Neural progenitor cell (in vitro differentiated cells): ENCODE measurements at regions not wholly inside any gene's neighbourhood (a gene's known extent, or its start where the extent isn't known, plus 50 kb on each side); places are given as distances from the start of the nearest gene placed in this dataset.

Experiments used
- EZH2 ChIP-seq: fragments of 200-600 bp; sonication (generic); IDR thresholded peaks from 2 replicates; pipeline ENCODE4 v1.6.1; 2017; ENCODE audit warnings: antibody characterized with exemption, mild to moderate bottlenecking, moderate library complexity
- EZH2phosphoT487 ChIP-seq: fragments of 200-600 bp; sonication (generic); IDR thresholded peaks from 2 replicates; pipeline ENCODE4 v1.6.1; 2017; ENCODE audit warnings: antibody characterized with exemption
- TF ChIP-seq, protein P1 (sequence below): fragments of 200-600 bp; sonication (generic); IDR thresholded peaks from 2 replicates; pipeline ENCODE4 v1.5.1; 2017; ENCODE audit warnings: antibody characterized with exemption, mild to moderate bottlenecking

DNA sequence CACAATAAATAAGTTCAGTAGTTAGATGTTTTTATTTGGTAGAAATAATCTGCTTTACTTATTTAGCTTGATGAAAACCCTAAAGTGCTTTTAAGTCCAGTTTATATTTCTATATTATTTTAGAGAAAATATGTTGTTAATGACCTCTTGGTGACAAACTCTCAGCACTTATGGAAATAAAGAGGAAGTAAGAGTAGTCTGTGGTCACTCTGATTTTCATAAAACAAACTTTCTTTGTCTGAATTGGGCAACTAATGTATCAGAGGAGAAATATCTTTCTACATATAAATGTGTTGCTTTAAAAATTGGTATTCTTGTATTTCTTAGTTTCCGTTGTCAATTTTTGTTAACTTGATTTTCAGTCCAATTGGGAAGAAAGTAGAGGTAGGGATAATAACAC, 878.9 kb upstream of the SEL1L start:
- TF ChIP-seq, protein P1, sequence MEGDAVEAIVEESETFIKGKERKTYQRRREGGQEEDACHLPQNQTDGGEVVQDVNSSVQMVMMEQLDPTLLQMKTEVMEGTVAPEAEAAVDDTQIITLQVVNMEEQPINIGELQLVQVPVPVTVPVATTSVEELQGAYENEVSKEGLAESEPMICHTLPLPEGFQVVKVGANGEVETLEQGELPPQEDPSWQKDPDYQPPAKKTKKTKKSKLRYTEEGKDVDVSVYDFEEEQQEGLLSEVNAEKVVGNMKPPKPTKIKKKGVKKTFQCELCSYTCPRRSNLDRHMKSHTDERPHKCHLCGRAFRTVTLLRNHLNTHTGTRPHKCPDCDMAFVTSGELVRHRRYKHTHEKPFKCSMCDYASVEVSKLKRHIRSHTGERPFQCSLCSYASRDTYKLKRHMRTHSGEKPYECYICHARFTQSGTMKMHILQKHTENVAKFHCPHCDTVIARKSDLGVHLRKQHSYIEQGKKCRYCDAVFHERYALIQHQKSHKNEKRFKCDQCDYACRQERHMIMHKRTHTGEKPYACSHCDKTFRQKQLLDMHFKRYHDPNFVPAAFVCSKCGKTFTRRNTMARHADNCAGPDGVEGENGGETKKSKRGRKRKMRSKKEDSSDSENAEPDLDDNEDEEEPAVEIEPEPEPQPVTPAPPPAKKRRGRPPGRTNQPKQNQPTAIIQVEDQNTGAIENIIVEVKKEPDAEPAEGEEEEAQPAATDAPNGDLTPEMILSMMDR: no peak
- TF ChIP-seq EZH2 (no peak), EZH2phosphoT487 (no peak)
